NCI-H2081 (cell line): ENCODE measurements at regions not wholly inside any gene's neighbourhood (a gene's known extent, or its start where the extent isn't known, plus 50 kb on each side); places are given as distances from the start of the nearest gene placed in this dataset.
"Not testable (repeated sequence)": the region's sequence is repeated elsewhere in the genome, so short reads cannot be mapped to it uniquely, and the experiment has no call there.

Experiments
- DNase-seq, 2 experiments: peaks; one replicate each; lab custom pipeline; 2025; lab: John Stamatoyannopoulos, UW

DNA sequence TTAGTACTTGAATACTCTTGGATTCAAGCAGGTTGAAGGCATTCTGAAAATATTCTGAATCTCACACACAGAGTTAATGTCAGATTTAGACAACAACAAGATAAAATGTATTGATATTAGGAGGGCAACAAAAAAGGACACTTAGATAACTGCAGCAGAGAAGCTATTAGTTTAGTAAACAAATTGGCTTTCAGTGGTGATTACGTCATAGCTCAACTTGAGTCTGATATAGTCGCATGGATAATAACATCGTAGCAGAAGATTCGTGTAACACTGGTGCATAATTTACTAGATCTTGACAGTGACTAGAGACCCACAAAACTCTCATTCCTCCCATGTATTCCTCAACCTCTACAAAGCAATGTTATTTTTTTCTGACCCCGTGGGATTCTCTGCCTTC, 268.3 kb downstream of the KCNJ2 start:
- no peak for DNase-seq

DNA sequence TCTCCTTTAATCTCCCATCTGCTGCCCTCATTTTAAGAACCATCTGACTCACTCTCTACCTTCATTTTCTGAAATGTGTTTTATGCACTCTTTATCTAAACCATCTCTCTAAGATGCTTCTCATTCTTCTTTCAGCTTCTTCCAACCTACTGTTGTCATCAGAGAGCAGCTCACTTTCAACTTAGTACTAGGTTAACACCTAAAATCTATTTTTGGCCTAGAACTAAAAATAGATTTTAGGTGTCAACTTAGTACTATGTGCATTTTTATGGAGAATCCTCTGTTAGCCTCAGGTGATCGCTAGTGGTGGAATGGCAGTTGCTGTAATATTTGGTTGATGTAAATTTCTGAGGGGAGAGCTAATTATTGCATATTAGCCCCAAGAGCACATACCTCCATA, 277.1 kb downstream of the KCNJ2 start:
- no peak for DNase-seq

DNA sequence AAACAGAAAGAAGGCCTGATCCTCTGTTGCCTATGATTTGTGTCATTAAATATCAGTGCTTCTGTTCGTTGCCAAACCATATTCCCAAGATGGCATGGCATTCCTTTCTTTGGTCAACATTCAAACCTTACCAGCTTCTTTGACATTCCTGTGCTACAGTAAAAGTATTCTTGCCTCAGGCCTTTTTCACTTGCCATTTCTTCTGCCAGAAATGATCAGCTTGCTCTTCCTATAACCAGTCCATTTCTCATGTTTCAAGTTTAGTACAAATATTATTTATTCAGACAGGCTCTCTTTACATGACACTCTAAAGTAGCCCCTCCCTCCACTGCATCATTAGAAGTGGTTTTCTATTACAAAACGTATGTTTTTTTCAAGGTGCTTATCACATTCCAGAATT, 278.3 kb downstream of the KCNJ2 start:
- DNase-seq: no peak

DNA sequence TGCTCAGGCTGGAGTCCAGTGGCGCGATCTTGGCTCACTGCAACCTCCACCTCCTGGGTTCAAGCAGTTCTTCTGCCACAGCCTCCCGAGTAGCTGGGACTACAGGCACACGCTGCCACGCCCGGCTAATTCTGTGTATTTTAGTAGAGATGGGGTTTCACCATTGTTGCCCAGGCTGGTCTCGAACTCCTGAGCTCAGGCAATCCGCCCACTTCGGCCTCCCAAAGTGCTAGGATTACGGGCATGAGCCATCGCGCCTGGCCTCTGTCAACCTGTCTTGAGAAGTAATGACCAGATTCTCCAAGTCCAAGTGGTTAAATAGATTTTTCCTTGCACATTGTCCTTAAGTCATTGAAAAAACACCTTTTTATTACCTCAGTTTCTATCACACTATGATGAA, 283.7 kb downstream of the KCNJ2 start:
- not testable (repeated sequence) for DNase-seq

DNA sequence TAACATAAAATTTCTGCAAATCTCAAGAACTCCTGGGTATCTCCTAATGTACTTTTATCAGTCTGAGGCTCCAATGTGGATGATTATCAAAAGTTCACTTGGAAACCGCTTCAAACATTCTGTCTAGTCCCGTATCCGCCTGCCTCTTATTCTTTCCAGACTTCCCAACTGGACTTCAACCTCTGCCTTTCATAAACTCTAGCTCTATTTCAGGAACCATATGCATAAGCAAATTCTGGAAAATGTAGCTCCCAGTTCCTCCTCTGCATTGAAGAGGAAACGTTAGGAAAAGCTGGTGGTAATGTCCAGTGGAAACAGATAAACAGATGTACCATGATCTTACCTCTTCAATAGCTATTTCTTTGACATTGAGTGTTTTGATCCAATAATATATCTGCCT, 285.0 kb downstream of the KCNJ2 start:
- no peak for DNase-seq

DNA sequence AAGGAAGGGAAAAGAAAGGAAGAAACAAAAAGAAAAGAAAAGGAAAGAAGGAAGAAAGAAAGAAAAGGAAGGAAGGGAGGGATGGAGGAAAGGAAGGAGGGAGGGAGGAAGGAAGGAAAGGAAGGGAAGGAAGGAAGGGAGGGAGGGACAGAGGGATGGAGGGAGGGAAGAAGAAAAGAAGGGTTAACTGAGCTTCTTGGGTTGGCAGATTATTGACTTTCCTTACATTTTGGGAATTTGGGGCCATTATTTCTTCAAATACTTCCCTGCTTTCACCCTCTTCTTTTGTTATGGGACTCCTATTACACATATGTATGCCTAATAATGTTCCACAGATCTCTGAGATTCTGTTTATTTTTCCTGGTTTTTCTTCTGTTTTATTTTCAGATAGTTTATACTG, 285.6 kb downstream of the KCNJ2 start:
- no peak for DNase-seq

DNA sequence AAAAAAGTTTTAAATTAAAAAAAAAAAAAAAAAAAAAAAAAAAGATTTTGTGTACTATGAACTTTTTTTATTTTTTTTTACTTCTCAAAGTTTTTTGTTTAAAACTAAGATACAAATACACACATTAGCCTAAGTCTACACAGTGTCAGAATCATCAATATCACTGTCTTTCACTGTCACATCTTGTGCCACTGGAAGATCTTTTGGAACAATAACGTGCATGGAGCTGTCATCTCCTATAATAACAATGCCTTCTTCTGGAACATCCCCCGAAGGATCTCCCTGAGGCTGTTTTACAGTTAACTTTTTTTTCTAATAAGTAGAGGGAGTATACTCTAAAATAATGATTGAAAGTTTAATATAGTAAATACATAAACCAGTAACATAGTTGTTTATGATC, 295.7 kb downstream of the KCNJ2 start:
- DNase-seq: no peak

DNA sequence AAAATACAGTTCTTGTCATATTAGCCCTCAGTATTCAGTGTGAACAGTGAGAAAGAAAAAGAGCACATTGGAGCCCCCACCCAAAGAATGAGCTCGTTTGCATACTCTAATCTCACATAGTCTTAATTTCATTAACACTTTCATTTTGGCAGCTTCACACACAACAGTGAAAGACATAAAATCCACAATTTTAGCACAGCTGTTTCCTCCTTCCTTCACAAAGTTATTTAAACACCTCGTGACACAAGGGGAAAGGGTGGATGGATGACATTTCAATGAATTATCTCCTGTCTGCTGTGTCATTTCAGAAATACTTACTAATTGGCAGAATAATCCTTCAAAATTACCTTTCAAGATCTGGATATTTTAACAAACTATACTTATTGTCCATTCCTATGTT, 299.3 kb downstream of the KCNJ2 start:
- DNase-seq: no peak

DNA sequence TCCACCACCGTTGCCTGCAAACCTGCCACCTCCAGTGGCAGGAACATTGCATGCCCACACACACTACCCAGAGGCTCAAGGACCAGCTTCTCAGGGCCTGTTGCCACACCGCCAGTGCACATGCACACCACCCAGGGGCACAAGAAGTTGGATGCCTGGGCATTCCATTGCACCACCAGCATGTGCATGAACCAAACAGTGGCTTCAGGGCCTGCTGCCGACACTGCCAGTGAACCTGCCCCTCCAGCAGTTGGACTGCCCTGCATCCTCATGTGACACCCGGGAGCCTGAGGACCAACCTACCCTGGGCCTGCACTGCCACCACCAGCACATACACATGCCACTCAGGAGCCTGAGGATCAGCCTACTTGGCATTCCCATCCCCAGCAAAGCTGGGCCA, 303.7 kb downstream of the KCNJ2 start:
- no peak for DNase-seq

DNA sequence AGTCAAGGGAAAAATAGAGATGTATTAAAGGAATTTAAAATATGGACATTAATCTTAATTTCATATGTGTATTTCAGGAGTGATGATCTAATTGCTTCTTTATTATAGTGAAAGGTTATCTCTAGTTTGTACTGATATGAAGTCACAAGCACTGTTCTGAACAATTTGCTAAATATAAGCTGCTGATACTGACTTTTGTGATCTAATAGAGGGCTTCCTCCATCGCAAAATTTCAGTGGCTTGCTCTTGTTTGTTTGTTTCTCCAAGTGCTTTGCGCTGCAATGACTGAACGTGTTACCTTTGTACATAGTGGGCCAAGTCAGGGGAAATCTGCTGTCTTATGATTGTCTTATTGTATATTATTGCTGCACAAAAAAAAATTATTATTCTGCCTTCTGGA, 307.0 kb downstream of the KCNJ2 start:
- no peak for DNase-seq

DNA sequence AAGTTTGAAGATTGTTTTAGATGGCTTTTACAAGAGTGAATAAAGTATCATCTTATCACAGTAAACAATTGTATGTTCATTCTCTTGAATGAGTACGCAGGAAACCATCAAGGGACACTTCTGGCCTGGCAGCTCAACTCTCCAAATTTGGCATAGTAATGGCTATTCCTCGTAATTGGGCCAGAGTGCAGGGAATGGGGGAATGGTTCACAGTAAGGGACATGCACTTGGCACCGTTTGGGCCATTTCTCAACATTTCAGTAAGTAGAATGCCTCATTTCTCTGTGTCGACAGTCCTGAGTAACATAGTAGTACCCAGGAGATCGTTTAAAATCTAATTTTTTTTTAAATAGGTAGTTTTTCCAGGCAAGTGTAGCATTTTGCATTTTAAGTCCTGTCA, 309.6 kb downstream of the KCNJ2 start:
- no peak for DNase-seq

DNA sequence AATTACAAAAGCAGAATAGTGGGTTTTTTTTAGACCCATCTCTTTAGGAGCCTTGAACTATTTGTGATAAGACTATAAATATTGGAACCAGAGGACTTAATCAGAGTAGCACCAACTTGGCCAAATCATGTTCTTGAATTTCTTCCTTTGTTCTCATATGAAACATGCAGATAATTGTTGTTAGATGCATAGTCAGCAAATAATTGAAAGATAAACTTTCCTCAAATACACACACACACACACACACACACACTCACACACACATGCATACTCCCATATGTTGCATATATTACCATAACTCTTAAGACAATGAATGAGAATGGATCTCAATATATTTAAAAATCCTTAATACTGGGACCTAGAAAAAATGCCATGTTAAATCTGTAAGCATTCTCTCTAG, 310.4 kb downstream of the KCNJ2 start:
- DNase-seq: no peak

DNA sequence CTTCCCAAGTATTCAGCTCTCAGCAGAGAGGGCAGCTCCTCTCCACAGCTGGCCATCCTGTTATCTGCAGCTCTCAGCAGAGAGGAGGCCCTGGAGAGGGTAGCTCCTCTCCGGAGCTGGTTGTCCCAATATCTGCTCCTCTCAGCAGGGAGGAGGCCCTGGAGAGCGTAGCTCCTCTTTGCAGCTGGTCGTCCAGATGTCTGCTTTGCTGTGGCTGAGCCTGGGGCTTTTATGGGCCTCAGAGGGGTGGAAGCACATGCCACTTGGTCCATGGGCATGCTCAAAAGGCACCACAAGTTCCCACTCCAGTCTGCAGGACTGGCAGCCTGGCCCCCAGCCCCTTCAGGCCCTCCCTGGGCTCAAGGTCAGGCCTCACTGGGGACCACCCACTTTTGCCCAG, 314.3 kb downstream of the KCNJ2 start:
- DNase-seq: no peak

DNA sequence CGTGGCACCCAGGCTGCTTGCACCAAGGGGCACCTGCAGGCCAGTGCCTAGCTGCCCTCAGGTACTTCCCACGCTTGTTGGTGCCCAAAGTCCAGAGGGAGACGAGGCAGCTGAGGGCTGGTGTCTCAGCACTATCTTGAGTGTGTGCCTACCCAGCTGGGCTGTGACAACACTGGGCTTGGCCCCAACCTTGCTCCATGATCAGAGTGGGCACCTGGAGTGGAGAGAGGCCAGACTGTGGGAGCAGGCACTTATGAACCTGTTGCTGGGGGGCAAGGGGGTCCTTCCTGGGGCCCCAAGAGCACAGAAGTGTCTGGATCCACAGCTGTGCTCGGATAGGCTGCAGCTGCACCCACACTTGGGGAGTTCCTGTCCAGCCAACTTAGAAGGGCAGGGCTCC, 314.7 kb downstream of the KCNJ2 start:
- DNase-seq: no peak

DNA sequence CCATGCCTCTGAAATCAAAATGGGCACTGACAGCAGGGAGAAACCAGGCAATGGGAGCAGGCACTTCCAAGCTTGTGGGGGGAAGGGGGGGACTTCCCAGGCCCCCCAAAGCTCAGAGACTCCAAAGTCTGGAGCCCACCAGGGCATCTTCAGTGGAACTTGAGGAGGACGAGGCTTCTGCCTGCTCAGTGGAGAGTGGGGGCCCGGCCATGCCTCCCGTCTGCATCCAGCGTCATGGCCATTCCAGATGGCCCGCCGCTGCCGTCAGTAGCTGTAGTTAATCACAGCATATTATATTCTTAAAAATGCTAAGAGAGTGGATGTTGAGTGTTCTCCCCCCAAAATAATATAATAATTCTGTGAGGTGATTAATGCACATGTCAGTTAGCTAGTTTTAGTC, 315.2 kb downstream of the KCNJ2 start:
- no peak for DNase-seq

DNA sequence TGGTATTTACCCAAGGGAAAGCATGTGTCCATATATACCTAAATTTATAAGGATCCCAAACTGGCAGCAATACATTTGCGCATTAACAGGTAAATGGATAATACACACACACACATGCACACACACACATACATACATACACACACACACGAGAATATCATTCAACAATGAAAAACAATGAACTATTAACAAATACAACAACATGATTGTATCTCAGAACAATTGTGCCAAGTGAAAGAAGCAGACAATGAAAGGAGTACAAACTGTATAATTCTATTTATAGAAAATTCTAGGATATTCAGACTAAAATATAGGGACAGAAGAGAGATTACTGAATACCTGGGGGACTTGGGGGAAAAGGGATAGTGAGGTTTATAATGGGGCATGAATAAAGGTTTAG, 323.0 kb downstream of the KCNJ2 start:
- DNase-seq: no peak

DNA sequence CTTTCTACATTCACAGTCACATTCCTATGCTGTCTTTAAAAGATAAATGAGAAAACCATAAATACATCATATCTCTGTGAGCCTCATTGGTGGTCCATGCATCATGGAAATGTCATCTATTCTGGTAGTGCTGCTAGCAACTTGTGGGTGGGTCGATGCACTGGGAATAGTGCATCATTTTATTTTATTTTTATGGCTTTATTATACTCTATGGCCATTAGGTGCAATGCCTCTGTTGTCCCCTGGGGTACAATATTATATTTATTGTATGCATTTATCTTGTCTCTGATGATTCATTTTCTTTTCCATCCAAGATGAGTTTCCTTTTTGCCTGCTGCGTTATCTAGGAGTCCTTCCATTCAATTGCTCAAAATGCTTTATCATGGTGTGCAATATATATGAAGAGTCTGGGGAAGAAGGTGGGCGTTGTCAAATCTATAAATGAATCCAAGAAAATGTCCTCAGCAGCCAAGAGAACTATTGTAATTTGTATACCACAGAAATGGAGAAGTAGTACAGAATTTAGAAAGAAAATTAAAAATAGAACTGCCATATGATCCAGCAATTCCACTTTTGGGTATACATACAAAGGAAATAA, 324.0 kb downstream of the KCNJ2 start:
- DNase-seq: no peak

DNA sequence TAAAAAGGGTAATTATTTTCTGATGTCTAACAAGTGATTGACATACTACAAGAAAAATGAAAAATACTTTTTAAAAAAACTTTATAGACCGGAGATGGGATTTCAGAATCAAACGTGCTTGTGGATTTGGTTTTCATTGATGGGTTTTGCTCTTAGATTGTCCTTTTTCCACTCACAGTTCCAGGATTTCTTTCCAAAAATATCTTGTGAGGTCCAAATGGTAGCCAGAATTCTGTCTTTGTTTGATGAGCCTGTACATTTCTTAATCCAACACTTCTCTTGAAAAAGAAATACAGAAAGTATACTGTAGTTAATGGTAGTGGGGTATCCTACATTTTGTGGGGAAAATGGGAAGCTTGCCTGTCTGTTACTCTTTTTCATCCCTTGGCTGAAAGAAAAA, 329.3 kb downstream of the KCNJ2 start:
- no peak for DNase-seq

DNA sequence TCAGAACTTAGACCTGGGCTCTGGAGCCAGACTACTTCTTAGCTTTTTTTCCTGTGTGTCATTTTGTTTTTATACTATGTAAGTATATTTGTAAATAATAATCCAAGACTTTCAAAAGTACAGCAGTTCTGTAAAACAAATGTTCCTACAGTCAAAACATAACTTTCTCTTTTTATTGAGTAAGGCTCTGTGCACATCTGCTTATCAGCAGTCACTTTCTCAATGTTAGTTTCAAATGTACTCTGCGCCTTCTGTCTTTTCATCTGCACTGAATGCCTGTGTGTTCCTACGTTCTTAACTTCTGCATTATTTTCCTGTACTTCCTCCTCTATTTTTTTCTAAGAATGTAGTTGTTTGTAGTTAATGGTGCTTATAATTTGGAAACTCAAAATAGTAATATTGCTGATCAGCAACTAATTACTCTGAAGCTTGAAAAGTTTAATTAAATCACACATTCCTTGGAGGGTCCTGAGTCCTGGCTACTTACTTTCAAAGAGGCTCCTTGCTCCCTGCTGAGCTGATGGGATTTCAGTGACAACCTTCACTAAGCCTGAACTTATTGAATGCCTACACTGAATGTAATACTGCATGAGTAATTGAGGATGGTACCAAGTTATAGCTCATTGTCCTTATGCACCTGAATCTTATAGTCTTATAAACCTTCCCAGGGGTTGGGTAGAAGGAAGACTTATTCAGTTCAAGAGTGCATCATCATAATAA, 329.9 kb downstream of the KCNJ2 start:
- no peak for DNase-seq

DNA sequence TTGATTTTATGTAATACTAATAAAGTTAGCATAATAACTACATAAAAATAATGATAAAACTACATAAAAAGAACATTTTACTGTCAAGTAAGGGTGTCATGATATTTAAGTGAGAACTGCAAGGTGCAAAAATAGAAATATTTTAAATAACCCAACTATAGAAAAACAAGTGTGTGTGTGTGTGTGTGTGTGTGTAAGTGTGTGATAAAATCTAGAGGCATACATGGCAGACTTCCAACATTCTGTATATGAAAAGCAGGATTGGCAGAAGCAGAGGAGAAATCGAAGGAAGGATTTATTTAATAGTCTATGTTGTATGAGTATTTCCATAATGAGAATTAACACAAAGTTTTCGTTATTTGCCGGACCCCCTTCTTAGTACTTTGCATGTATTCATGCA, 334.1 kb downstream of the KCNJ2 start:
- DNase-seq: no peak

DNA sequence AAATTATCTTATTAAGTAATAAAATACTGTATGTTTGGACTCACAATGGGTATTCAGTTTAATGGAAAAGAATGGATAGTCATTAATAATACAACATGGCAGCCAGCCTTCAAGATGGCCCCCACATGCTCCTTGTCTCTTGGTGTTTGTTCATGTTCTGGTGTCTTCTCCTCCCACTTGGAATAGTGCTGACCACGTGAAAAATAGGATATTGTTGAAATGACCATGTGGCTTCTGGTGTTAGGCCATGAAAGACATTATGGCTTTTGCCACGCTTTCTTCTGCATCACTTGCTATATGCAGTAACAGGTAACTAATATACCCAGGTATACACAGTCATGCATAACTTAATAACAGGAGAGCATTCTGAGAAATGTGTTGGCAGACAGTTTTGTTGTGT, 341.0 kb downstream of the KCNJ2 start:
- no peak for DNase-seq

DNA sequence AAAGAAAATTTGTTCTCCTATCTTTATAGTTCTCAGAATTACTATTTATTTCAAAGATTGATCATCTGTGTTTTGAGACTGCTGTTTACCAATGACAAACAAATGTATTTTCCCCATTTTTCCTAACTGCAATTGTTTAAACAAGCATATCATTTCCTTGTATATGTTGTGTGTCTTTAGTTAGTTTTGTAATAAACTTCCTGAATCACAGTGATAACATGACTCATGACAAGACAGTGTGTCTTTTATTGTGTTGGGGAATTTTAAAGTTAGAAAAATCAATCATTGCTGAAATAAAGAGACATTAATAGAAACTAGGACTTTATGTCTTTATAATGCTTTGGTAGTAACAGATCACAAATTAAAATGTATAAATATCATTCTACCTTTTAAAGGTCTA, 348.5 kb downstream of the KCNJ2 start:
- DNase-seq: no peak

DNA sequence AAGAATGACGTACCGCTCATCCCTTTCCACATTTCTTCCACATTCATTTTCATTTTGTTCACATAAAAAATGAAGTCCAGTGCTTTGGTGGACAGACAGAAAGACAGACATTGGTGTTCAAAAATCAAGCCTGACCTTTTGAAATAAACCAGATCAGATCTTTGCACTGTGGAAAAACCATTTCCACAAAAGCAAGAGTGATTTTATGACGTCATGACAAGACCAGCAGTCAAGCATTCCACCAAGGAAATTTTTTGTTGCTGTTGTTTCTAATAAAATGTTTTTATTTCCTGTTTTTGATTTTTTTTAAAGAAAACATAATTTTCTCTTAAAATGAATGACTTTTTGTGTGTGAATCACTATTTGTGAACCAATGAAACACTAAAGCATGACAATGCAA, 350.0 kb downstream of the KCNJ2 start:
- DNase-seq: no peak

DNA sequence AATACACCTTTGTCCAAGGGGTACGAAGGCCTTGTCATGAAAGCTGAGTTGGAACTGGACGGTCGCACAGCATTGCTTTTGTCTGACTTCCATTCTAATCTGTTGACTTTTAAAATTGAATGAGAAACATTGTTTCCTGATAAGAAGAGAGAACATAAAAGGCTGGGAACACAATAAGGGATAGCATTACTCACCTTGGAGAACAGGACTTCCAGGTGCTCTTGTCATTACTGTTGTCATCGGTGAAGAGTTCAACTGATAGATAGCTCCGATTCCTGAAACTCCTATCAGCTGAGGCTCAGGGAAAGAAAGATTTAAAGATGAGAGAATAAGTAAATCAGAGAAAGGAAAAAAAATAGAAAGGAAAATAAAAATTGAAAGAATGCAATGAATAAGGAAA, 351.1 kb downstream of the KCNJ2 start:
- peak in 1 of 2 experiments; percentile 36 for DNase-seq
